Pancreas (tissue), 10 donors: ENCODE measurements at regions not wholly inside any gene's neighbourhood (a gene's known extent, or its start where the extent isn't known, plus 50 kb on each side); places are given as distances from the start of the nearest gene placed in this dataset.

Source experiments
- ATAC-seq, 4 donors: fragments of 200-7000 bp; cut with Tn5 transposase; one replicate each; pipeline versions ENCODE4 v1.8.0 to v1.9.1; 2020; ENCODE audit warnings: mild to moderate bottlenecking in 4 of 4, moderate library complexity in 4 of 4
- DNase-seq, 6 donors: peaks; one replicate each; pipeline ENCODE4 v3.0.0-alpha.2; 2020
- FAIRE-seq: peaks from 2 replicates; lab custom pipeline; 2012; peaks lifted over from hg19 to GRCh38; lab: Jason Lieb, UNC
- H3K27ac ChIP-seq, 4 donors: fragments of 200-600 bp; sonication (generic); 1 replicate in 3 of 4; 2 replicates in 1 of 4; pipeline versions ENCODE4 v1.5.0 to v1.8.0; 2020
- H3K27me3 ChIP-seq, 4 donors: fragments of 200-600 bp; one replicate each; pipeline ENCODE4 v1.8.0; 2021
- H3K36me3 ChIP-seq, 3 donors: fragments of 200-600 bp; sonication (generic) in 1 of 3; one replicate each; pipeline versions ENCODE4 v1.5.0 to v1.8.0; 2020 to 2021
- H3K4me1 ChIP-seq, 3 donors: fragments of 200-600 bp; one replicate each; pipeline ENCODE4 v1.8.0; 2021
- H3K4me3 ChIP-seq, 4 donors: fragments of 200-600 bp; sonication (generic) in 2 of 4; one replicate each; pipeline versions ENCODE4 v1.5.0 to v1.8.0; 2020 to 2021
- H3K9me3 ChIP-seq, 4 donors: fragments of 200-600 bp; one replicate each; pipeline ENCODE4 v1.8.0; 2021
- CTCF ChIP-seq, 4 donors: fragments of 200-600 bp; sonication (generic) in 3 of 4; IDR thresholded peaks; one replicate each; pipeline versions ENCODE4 v1.5.0 to v1.8.0; 2021; ENCODE audit warnings: antibody characterized with exemption in 4 of 4
- WGBS, 2 donors: extraction: QIAGEN DNeasy Blood & Tissue Kit; methylation state at CpG; one replicate each; pipeline ENCODE4 v1.1.7; 2013; 5-methylcytosine and 5-hydroxymethylcytosine counted together
- intact Hi-C, 3 donors: fragments of 100-400 bp; cut with DNase I; formaldehyde crosslinking; loops; one replicate each; pipeline versions ENCODE4 v1.11.1 to v1.14.2; 2022
- donor health status: healthy with polysubstance abuse.
- donor health status: DM: no; HTN: no; CAD: no; lungs with moderate emphysema.
- donor health status: DM: no; HTN: no; CAD: no.
- donor health status: control.
- donor health status: control.
- donor health status: Bipolar disorder and iron deficiency.
- donor health status: DM: yes; HTN: yes; CAD: no.
- donor health status: DM: no; HTN: no; CAD: no.
- donor health status: DM: no; HTN: no; CAD: no.
- donor health status: DM: yes; HTN: yes; CAD: no.

GRCh38 chr2:187679454-187679853 lies 125.2 kb upstream of the TFPI start:
- TF ChIP-seq CTCF (IDR thresholded peaks at IDR 0.05) = no peak
- no peaks in the 10 kb centered on the region for H3K9me3 ChIP-seq
- no peak overlapping the region for H3K27ac ChIP-seq
- no peak for DNase-seq
- no peaks in the 10 kb centered on the region for H3K4me1 ChIP-seq
- H3K27me3 ChIP-seq = no peaks in the 10 kb centered on the region
- FAIRE-seq = no peak
- H3K4me3 ChIP-seq = no peak overlapping the region
- H3K36me3 ChIP-seq = no peaks in the 10 kb centered on the region
- intact Hi-C loops = no loop called here
- ATAC-seq = no peak

- H3K27ac ChIP-seq = no peak overlapping the region
- ATAC-seq (no peak), DNase-seq (no peak), FAIRE-seq (no peak)
- no peaks in the 10 kb centered on the region for H3K27me3 ChIP-seq
- no peaks in the 10 kb centered on the region for H3K4me1 ChIP-seq
- 50 to 58% methylated on average over 1 of the region's 1 CpG for WGBS, 2 donors
- no peak overlapping the region for H3K4me3 ChIP-seq
- intact Hi-C loops = no loop called here
- H3K36me3 ChIP-seq = no peaks in the 10 kb centered on the region
- H3K9me3 ChIP-seq = no peaks in the 10 kb centered on the region
- no peak for TF ChIP-seq CTCF (IDR thresholded peaks at IDR 0.05)
Observed at GRCh38 chr2:187684174-187684573, 129.9 kb upstream of the TFPI start.

- no peak overlapping the region for H3K4me3 ChIP-seq
- DNase-seq = no peak
- no peak for FAIRE-seq
- no peaks in the 10 kb centered on the region for H3K36me3 ChIP-seq
- no peaks in the 10 kb centered on the region for H3K4me1 ChIP-seq
- H3K27ac ChIP-seq = no peak overlapping the region
- no peak for ATAC-seq
- H3K27me3 ChIP-seq = no peaks in the 10 kb centered on the region
- intact Hi-C loops = no loop called here
- TF ChIP-seq CTCF (IDR thresholded peaks at IDR 0.05) = no peak
- WGBS, 2 donors = 88 to 90% methylated on average over 6 of the region's 6 CpGs
- no peaks in the 10 kb centered on the region for H3K9me3 ChIP-seq
Observed at GRCh38 chr2:187686416-187687024, 132.3 kb upstream of the TFPI start.

GRCh38 chr2:187687585-187687984 lies 133.3 kb upstream of the TFPI start:
- ATAC-seq = no peak
- Histone ChIP-seq H3K27ac (no peak overlapping the region), H3K36me3 (no peaks in the 10 kb centered on the region), H3K9me3 (no peaks in the 10 kb centered on the region), H3K27me3 (no peaks in the 10 kb centered on the region), H3K4me3 (no peak overlapping the region), H3K4me1 (no peaks in the 10 kb centered on the region)
- DNase-seq = no peak
- FAIRE-seq = no peak
- no peak for TF ChIP-seq CTCF (IDR thresholded peaks at IDR 0.05)
- WGBS, 2 donors = 63 to 65% methylated on average over 2 of the region's 2 CpGs
- intact Hi-C loops = no loop called here

GRCh38 chr2:187689372-187689771 lies 135.1 kb upstream of the TFPI start:
- ATAC-seq = peak in 1 of 4 donors; percentile 34

More at GRCh38 chr2:187689372-187689771, 135.1 kb upstream of the TFPI start:
- Histone ChIP-seq H3K36me3 (no peaks in the 10 kb centered on the region), H3K4me3 (no peak overlapping the region), H3K4me1 (no peaks in the 10 kb centered on the region), H3K27me3 (no peaks in the 10 kb centered on the region), H3K9me3 (no peaks in the 10 kb centered on the region), H3K27ac (no peak overlapping the region)
- no peak for TF ChIP-seq CTCF (IDR thresholded peaks at IDR 0.05)
- no peak for DNase-seq
- FAIRE-seq = no peak
- intact Hi-C loops = no loop called here
